ENCODE measurements at regions not wholly inside any gene's neighbourhood (a gene's known extent, or its start where the extent isn't known, plus 50 kb on each side); places are given as distances from the start of the nearest gene placed in this dataset.
"Not testable (repeated sequence)": the region's sequence is repeated elsewhere in the genome, so short reads cannot be mapped to it uniquely, and the experiment has no call there.

DNA sequence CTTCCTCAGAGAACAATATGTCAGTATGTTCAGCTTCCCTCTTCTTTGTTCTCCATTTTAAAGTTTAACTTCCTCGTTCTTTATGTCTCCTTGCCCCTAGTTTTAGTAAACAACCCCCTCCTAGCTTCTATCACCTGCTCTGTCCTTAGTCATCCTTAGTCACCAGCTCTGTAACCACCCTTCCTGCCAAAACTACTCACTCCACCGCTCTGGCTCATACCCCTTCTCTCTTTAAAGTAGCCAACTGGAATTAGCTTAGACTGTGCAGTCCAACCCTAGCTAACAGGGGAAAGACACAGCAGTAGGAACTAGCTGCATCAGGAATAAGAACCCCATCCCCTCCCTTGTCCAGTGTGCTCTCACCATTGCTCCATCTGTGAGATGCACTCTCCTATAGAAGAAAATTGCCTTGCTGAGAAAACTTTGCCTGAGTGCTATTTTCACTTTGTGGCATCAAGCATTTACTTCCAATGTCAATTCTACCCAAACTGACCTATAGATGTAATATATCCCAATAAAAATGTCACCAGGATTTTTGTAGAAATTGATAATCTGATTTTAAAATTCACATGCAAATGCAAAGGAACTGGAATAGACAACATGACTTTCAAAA is 603.2 kb downstream of the C12orf50 start:
- no peak for DNase-seq (ENCODE audit: low spot score)

DNA sequence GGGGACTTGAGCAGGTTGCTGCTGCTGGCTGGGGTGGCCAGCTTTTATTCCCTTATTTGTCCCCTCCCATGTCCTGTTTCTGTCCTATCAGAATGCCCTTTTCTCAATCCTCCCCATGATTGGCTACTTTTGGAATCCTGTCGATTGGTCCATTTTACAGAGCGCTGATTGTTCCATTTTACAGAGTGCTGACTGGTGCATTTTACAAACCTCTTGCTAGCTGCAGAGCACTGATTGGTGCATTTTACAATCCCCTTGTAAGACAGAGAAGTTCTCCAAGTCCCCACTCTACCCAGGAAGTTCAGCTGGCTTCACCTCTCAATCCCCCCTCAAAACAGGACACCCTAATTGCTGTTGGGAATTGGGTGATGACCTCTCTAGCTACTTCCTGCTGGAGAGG is 608.0 kb downstream of the C12orf50 start:
- not testable (repeated sequence) for DNase-seq (ENCODE audit: low spot score)

DNA sequence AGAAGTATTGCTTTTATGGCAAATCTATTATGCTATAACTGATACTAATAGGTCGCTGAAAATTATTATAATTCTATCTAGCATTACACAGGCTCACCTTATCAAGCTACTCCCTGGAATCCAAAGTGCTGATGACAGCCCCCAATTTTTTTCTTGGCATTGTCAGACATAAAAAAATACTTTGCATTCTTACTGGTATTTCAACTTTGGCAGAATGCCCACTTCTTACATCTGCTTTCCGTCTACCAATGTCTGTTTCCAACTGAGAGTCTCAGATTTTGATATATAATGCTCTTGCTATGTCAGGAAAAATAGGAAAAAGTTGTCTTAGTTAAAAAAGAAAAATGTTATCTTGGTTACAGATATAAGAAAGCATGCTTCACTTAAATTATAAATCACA is 615.4 kb downstream of the C12orf50 start:
- no peak for DNase-seq (ENCODE audit: low spot score)

GRCh38 chr12:87406926-87407325 is 622.3 kb downstream of the C12orf50 start:
- DNase-seq (ENCODE audit: low spot score) = no peak

- DNase-seq (ENCODE audit: low spot score) = no peak
Measured at GRCh38 chr12:87405918-87406317, 623.3 kb downstream of the C12orf50 start.

DNA sequence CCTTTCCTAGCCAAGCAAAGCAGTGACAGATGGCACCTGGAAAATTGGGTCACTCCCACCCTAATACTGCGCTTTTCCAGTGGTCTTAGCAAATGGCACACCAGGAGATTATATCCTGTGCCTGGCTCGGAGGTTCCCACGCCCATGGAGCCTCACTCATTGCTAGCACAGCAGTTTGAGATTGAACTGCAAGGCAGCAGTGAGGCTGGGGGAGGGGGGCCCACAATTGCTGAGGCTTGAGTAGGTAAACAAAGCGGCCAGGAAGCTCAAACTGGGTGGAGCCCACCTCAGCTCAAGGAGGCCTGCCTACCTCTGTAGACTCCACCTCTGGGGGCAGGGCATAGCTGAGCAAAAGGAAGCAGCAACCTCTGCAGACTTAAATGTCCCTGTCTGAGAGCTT is 635.0 kb downstream of the C12orf50 start:
- not testable (repeated sequence) for DNase-seq (ENCODE audit: low spot score)

GRCh38 chr12:87388376-87388775 is 640.8 kb downstream of the C12orf50 start:
- no peak for DNase-seq (ENCODE audit: low spot score)

- no peak for DNase-seq (ENCODE audit: low spot score)
Measured at GRCh38 chr12:87385322-87385721, 643.9 kb downstream of the C12orf50 start.

- DNase-seq (ENCODE audit: low spot score) = no peak
Measured at GRCh38 chr12:87384226-87384625, 645.0 kb downstream of the C12orf50 start.

- no peak for DNase-seq (ENCODE audit: low spot score)
Measured at GRCh38 chr12:87383680-87384079, 645.5 kb downstream of the C12orf50 start.

- no peak for DNase-seq (ENCODE audit: low spot score)
Measured at GRCh38 chr12:87382959-87383566, 646.1 kb downstream of the C12orf50 start.

- DNase-seq (ENCODE audit: low spot score) = no peak
Measured at GRCh38 chr12:87382436-87382835, 646.8 kb downstream of the C12orf50 start.

- DNase-seq (ENCODE audit: low spot score) = no peak
Measured at GRCh38 chr12:87381742-87382141, 647.5 kb downstream of the C12orf50 start.

DNA sequence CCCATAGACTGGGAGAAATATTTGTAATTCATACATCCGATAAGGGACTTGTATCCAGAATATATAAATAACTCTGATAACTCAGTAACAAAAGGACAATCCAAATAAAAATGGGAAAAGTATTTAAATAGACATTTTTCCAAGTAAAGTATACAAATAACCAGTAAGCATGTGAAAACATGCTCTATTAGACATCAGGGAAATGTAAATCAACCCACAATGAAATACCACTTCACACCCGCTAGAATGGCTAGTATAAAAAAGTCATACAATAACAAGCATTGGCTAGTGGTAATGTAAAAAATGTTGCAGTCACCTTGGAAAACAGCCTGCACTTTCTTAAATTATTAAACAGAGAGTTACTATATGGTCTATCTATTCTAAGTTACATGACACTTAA is 650.7 kb downstream of the C12orf50 start:
- DNase-seq (ENCODE audit: low spot score) = no peak

GRCh38 chr12:87376722-87377121 is 652.5 kb downstream of the C12orf50 start:
- DNase-seq (ENCODE audit: low spot score) = no peak

DNA sequence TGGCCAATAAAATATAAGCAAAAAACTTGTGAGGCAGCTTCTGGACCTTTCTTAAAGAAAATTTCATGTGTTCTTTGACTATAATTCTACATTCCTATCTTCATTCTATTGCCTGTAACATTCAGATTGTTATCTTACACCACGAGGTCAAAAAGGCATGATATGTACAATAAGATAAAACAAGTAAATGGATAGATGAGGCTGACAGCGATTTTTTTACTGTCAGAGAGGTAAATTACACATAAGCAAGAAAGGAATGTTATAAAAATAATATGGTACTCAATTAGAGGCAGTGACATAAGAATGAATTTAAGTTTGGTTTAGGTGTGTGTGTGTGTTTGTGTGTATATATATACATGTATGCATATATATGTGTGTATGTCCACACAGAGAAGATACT is 660.0 kb downstream of the C12orf50 start:
- DNase-seq (ENCODE audit: low spot score) = no peak

- DNase-seq (ENCODE audit: low spot score) = no peak
Measured at GRCh38 chr12:87368259-87368658, 660.9 kb downstream of the C12orf50 start.

GRCh38 chr12:87365423-87365822 is 663.8 kb downstream of the C12orf50 start:
- DNase-seq (ENCODE audit: low spot score) = no peak

DNA sequence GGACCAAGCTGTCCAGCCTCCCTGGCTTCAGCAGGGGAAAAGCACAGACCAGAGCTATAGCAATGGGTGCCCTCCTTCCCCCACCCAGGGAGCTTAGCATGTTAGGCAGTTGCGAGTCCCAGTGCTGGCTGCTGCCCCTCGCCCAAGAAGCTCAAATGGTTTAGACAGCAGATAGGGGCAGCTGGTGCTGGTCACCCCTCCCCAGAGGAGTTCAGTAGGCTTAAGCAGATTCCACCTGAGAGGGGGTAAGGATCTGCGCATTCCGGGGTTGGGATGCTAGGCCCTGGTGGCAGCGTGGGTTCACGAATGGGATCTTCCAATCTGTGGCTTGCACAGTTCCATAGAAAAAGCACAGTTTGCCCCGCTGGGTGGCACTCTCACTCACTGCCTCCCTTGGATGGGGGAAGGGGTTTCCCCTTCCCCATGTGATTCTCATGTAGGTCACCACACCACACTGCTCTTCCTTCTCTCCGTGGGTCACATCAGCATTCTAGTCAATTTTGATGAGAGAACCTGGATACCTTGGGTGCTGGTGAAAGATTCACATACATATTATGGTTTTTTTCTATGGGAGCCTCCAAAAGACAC is 665.6 kb downstream of the C12orf50 start:
- DNase-seq (ENCODE audit: low spot score) = no peak

GRCh38 chr12:87349681-87350080 is 679.5 kb downstream of the C12orf50 start:
- no peak for DNase-seq (ENCODE audit: low spot score)

DNA sequence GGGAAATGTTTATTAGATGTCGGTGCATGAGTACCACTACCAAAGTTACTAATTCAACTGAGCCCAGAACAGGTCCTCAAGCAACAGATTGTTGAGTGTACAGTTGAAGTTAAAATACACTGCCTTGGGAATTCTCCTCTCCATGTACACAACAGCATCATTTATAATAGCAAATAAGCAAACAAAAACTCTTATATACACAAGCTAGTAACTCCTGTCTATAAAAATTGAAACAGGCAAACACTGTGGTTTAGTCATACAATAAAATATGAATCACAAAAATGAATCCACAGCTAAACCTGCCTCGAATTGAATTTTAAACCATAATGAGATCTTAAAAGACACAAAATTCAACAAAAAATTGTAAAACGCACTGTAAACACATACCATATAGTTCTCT is 681.1 kb downstream of the C12orf50 start:
- DNase-seq (ENCODE audit: low spot score) = no peak

DNA sequence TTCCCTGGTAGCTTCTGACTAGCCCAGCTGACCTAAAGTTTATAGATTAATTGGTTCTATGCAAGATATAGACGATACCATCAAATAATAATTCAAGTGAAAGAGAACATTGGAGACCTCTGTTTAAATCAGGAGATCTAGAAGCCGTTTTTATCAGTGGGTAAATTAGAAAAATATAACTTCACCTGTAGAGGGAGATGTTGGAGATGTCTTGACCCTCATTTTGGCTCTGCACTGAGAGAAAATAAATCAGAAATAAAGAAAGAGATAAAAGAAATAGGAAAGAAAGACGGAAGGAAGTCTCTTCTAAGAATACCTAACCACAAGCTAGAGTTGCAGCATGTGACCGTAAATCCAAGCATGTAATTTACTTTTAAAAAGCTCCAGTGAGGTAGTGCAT is 684.5 kb downstream of the C12orf50 start:
- DNase-seq (ENCODE audit: low spot score) = no peak

GRCh38 chr12:87338681-87339080 is 690.5 kb downstream of the C12orf50 start:
- no peak for DNase-seq (ENCODE audit: low spot score)

- no peak for DNase-seq (ENCODE audit: low spot score)
Measured at GRCh38 chr12:87336814-87337336, 692.3 kb downstream of the C12orf50 start.
